PC-9 (cell line): ENCODE measurements at regions not wholly inside any gene's neighbourhood (a gene's known extent, or its start where the extent isn't known, plus 50 kb on each side); places are given as distances from the start of the nearest gene placed in this dataset.

Experiments used
- CTCF ChIP-seq: fragments of 200-600 bp; sonication (generic); conservative IDR thresholded peaks from 2 replicates; pipeline ENCODE4 v1.6.1; 2017; ENCODE audit warnings: mixed run types, antibody characterized with exemption, mild to moderate bottlenecking, moderate library complexity
- EZH2 ChIP-seq: fragments of 200-600 bp; sonication (generic); IDR thresholded peaks from 2 replicates; pipeline ENCODE4 v1.8.0; 2017; ENCODE audit warnings: antibody characterized with exemption, low read depth

DNA sequence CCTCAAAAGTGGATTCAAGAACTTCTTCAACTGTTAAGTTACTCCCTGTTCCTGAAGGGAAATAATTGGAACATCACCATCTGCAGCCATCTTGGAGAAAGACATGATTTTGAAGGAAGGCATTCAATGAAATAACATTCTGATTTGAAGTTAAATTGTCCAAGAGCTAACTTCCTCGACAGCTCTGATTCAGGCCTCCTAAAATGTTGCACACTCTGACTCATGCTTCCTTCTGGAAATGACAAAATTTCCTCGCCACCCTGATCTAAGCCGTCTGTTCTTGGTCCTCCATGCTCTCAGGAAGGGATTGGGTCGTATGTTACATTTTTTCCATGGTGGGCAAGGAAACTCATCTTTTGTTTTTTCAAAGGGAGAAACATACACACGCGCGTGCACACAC is 496.9 kb upstream of the DIPK2B start:
- no peak for TF ChIP-seq CTCF
- no peak for TF ChIP-seq EZH2
